Spleen (tissue), 11 donors: ENCODE measurements at regions not wholly inside any gene's neighbourhood (a gene's known extent, or its start where the extent isn't known, plus 50 kb on each side); places are given as distances from the start of the nearest gene placed in this dataset.

Experiments
- DNase-seq: peaks from one replicate; pipeline ENCODE4 v3.0.0-alpha.2; 2020
- H3K27ac ChIP-seq, 8 donors: fragments of 200-600 bp; sonication (generic) in 7 of 8; 1 replicate in 4 of 8; 2 replicates in 4 of 8; pipeline versions ENCODE4 v1.5.0 to v1.8.0; 2016 to 2021; ENCODE audit warnings: inconsistent platforms in 4 of 8, mild to moderate bottlenecking in 4 of 8, moderate library complexity in 1 of 8
- H3K27me3 ChIP-seq, 7 donors: fragments of 200-600 bp; sonication (generic) in 6 of 7; replicated peaks in 1 of 7; 1 replicate in 4 of 7; 2 replicates in 3 of 7; pipeline versions ENCODE4 v1.5.0 to v1.8.0; 2016 to 2021; ENCODE audit warnings: inconsistent platforms in 3 of 7, mild to moderate bottlenecking in 1 of 7
- H3K36me3 ChIP-seq, 6 donors: fragments of 200-600 bp; sonication (generic) in 5 of 6; 1 replicate in 4 of 6; 2 replicates in 2 of 6; pipeline versions ENCODE4 v1.5.0 to v1.8.0; 2016 to 2021; ENCODE audit warnings: inconsistent platforms in 2 of 6
- H3K4me1 ChIP-seq, 6 donors: fragments of 200-600 bp; sonication (generic) in 5 of 6; 1 replicate in 3 of 6; 2 replicates in 3 of 6; pipeline versions ENCODE4 v1.5.0 to v1.8.0; 2016 to 2021; ENCODE audit warnings: inconsistent platforms in 3 of 6
- H3K4me3 ChIP-seq, 8 donors: fragments of 200-600 bp; sonication (generic) in 7 of 8; 1 replicate in 4 of 8; 2 replicates in 4 of 8; pipeline versions ENCODE4 v1.5.0 to v1.8.0; 2016 to 2021; ENCODE audit warnings: inconsistent platforms in 4 of 8, mild to moderate bottlenecking in 4 of 8, moderate library complexity in 2 of 8
- H3K9me3 ChIP-seq, 8 donors: fragments of 200-600 bp; sonication (generic) in 7 of 8; 1 replicate in 4 of 8; 2 replicates in 4 of 8; pipeline versions ENCODE4 v1.5.0 to v1.8.0; 2016 to 2021; ENCODE audit warnings: inconsistent platforms in 4 of 8
- CTCF ChIP-seq, 11 experiments: fragments of 200-600 bp in 7 of 11; fragments of 450-650 bp in 4 of 11; sonication (generic) in 4 of 11; IDR thresholded peaks in 8 of 11; conservative IDR thresholded peaks in 3 of 11; 1 replicate in 7 of 11; 2 replicates in 4 of 11; pipeline versions ENCODE4 v1.4.0 to v1.8.0; 2016 to 2021; ENCODE audit warnings: antibody characterized with exemption in 11 of 11, inconsistent platforms in 4 of 11, mild to moderate bottlenecking in 1 of 11
- POLR2A ChIP-seq, 3 donors: fragments of 450-650 bp; IDR thresholded peaks; one replicate each; pipeline ENCODE4 v1.5.1; 2017; ENCODE audit warnings: antibody characterized with exemption in 3 of 3, mild to moderate bottlenecking in 1 of 3
- POLR2AphosphoS5 ChIP-seq, 3 donors: sonication (generic); formaldehyde crosslinking; IDR thresholded peaks; one replicate each; pipeline ENCODE4 v1.5.1; 2017; ENCODE audit warnings: antibody characterized with exemption in 3 of 3
- WGBS, 5 donors: extraction: QIAGEN DNeasy Blood & Tissue Kit in 3 of 5; methylation state at CpG; one replicate each; pipeline versions ENCODE4 v1.1.5 to v1.1.7; 2013 to 2018; 5-methylcytosine and 5-hydroxymethylcytosine counted together
- intact Hi-C: fragments of 100-400 bp; cut with DNase I; formaldehyde crosslinking; loops from one replicate; pipeline ENCODE4 v1.15.0; 2023; ENCODE audit warnings: low total_unique reads
- donor health status: healthy with polysubstance abuse.
- donor health status: DM: no; HTN: no; CAD: no; lungs with moderate emphysema.
- donor health status: DM: no; HTN: no; CAD: no.
- donor health status: Bipolar disorder and iron deficiency.
- donor health status: healthy.
- donor health status: DM: no; HTN: no; CAD: no.
- donor health status: DM: yes; HTN: yes; CAD: no.

DNA sequence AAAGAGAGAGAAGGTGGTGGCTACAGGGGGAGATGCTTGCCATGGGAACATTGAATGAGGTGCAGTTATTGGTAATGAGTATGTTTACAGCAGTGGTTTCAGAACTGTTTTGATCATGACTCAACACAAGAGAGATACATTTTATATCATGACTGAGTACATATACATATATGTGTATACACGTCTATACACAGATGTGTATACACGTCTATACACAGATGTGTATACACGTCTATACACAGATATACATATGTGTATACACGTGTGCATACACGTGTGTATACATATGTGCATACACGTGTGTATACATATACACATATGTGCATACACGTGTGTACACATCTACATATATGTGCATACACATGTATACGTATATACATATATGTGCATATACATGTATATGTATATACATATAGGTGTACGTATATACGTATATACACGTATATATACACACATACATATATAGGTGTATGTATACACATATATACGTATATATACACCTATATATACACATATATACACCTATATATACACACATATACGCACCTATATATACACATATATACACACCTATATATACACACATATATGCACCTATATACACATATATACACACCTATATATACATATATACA is 518.5 kb downstream of the TSN start:
- TF ChIP-seq POLR2AphosphoS5 (IDR thresholded peaks at IDR 0.05): no peak
- no peak for TF ChIP-seq POLR2A (IDR thresholded peaks at IDR 0.05)
- no peak for TF ChIP-seq CTCF (IDR thresholded peaks at IDR 0.05 in 8 of 11, conservative IDR thresholded peaks at IDR 0.05 in 3 of 11)
- no peak overlapping the region for H3K4me3 ChIP-seq
- H3K27me3 ChIP-seq: no peaks in the 10 kb centered on the region
- no peak overlapping the region for H3K27ac ChIP-seq
- no peaks in the 10 kb centered on the region for H3K4me1 ChIP-seq
- intact Hi-C loops: no loop called here
- no peaks in the 10 kb centered on the region for H3K36me3 ChIP-seq
- 83 to 97% (median 91%) methylated on average over 10 to 13 of the region's 13 CpGs for WGBS, 5 donors
- DNase-seq: no peak
- no peaks in the 10 kb centered on the region for H3K9me3 ChIP-seq

DNA sequence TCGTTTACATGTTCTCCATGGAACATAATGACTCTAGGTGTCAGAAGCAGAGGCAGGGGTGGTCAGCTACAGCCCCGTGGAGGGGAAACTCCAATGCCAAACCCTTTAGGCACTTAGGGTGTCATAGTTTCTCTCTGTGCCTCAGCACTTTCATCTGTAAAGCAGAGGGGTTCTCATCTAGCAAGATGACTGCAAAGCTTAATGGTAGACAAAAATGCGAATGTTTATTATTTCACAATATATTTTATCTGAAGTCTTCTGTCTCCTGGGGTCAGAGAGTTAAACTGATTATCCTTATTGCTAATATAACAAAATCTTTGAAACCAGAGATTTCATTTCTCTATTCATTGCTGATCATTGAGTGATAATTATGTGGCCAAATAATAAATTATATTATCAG is 522.5 kb downstream of the TSN start:
- H3K27ac ChIP-seq: no peak overlapping the region
- no peaks in the 10 kb centered on the region for H3K36me3 ChIP-seq
- 48 to 58% (median 54%) methylated on average over 3 of the region's 3 CpGs for WGBS, 5 donors
- no peaks in the 10 kb centered on the region for H3K27me3 ChIP-seq
- no peak for TF ChIP-seq POLR2A (IDR thresholded peaks at IDR 0.05)
- no peak for TF ChIP-seq POLR2AphosphoS5 (IDR thresholded peaks at IDR 0.05)
- TF ChIP-seq CTCF (IDR thresholded peaks at IDR 0.05 in 8 of 11, conservative IDR thresholded peaks at IDR 0.05 in 3 of 11): no peak
- intact Hi-C loops: no loop called here
- no peak for DNase-seq
- no peaks in the 10 kb centered on the region for H3K4me1 ChIP-seq
- H3K4me3 ChIP-seq: no peak overlapping the region
- peaks cover 0 to 8% (median 0%) of the 10 kb centered on the region in 8 donors for H3K9me3 ChIP-seq

- TF ChIP-seq POLR2A (IDR thresholded peaks at IDR 0.05) (no peak), POLR2AphosphoS5 (IDR thresholded peaks at IDR 0.05) (no peak), CTCF (IDR thresholded peaks at IDR 0.05 in 8 of 11, conservative IDR thresholded peaks at IDR 0.05 in 3 of 11) (no peak)
- intact Hi-C loops: no loop called here
- 63 to 91% (median 90%) methylated on average over 3 of the region's 3 CpGs for WGBS, 5 donors
Measured at GRCh38 chr2:122300758-122301157, 545.3 kb downstream of the TSN start.

GRCh38 chr2:122307763-122308162 is 552.3 kb downstream of the TSN start:
- intact Hi-C loops: no loop called here
- Histone ChIP-seq H3K27ac (no peak overlapping the region), H3K36me3 (no peaks in the 10 kb centered on the region), H3K27me3 (no peaks in the 10 kb centered on the region), H3K4me1 (no peaks in the 10 kb centered on the region), H3K4me3 (no peak overlapping the region), H3K9me3 (peaks cover 0 to 13% (median under 1%) of the 10 kb centered on the region in 8 donors)
- WGBS, 5 donors: 78 to 88% (median 82%) methylated on average over 8 of the region's 8 CpGs
- no peak for TF ChIP-seq CTCF (IDR thresholded peaks at IDR 0.05 in 8 of 11, conservative IDR thresholded peaks at IDR 0.05 in 3 of 11)
- TF ChIP-seq POLR2AphosphoS5 (IDR thresholded peaks at IDR 0.05): no peak
- TF ChIP-seq POLR2A (IDR thresholded peaks at IDR 0.05): no peak
- DNase-seq: no peak

More at GRCh38 chr2:122300758-122301157, 545.3 kb downstream of the TSN start:
- no peaks in the 10 kb centered on the region for H3K27me3 ChIP-seq
- H3K4me3 ChIP-seq: no peak overlapping the region
- H3K9me3 ChIP-seq: peaks cover 0 to 39% (median 20%) of the 10 kb centered on the region in 8 donors
- H3K4me1 ChIP-seq: no peaks in the 10 kb centered on the region
- no peaks in the 10 kb centered on the region for H3K36me3 ChIP-seq
- no peak for DNase-seq
- H3K27ac ChIP-seq: no peak overlapping the region
